GM23338 (cell line): ENCODE measurements at regions not wholly inside any gene's neighbourhood (a gene's known extent, or its start where the extent isn't known, plus 50 kb on each side); places are given as distances from the start of the nearest gene placed in this dataset.
"Not testable (repeated sequence)": the region's sequence is repeated elsewhere in the genome, so short reads cannot be mapped to it uniquely, and the experiment has no call there.

Source experiments
- ATAC-seq: fragments of 200-7000 bp; cut with Tn5 transposase; 3 replicates; pipeline ENCODE4 v1.9.1; 2020
- DNase-seq: peaks from one replicate; pipeline ENCODE4 v3.0.0-alpha.2; 2015; ENCODE audit warnings: low spot score
- H2AFZ ChIP-seq: fragments of 200-600 bp; sonication (generic); 2 replicates; pipeline ENCODE4 v1.8.0; 2016; ENCODE audit warnings: antibody characterized with exemption, mild to moderate bottlenecking, moderate library complexity
- H3F3A ChIP-seq: fragments of 200-600 bp; sonication (generic); replicated peaks from 2 replicates; pipeline ENCODE4 v1.8.0; 2017; ENCODE audit warnings: antibody characterized with exemption, mixed run types, low read depth
- H3K27ac ChIP-seq: fragments of 200-600 bp; sonication (generic); 2 replicates; pipeline ENCODE4 v1.6.1; 2016; ENCODE audit warnings: low read depth
- H3K27me3 ChIP-seq: fragments of 200-600 bp; sonication (generic); 2 replicates; pipeline ENCODE4 v1.8.0; 2016; ENCODE audit warnings: mild to moderate bottlenecking, mixed run types, moderate library complexity; ENCODE audit not compliant: insufficient read depth
- H3K36me3 ChIP-seq: fragments of 200-600 bp; sonication (generic); 2 replicates; pipeline ENCODE4 v1.8.0; 2016; ENCODE audit warnings: mild to moderate bottlenecking; ENCODE audit not compliant: insufficient read depth
- H3K4me1 ChIP-seq: fragments of 200-600 bp; sonication (generic); 2 replicates; pipeline ENCODE4 v1.8.0; 2016; ENCODE audit warnings: mild to moderate bottlenecking, moderate library complexity; ENCODE audit not compliant: insufficient read depth
- H3K4me2 ChIP-seq: fragments of 200-600 bp; sonication (generic); 2 replicates; pipeline ENCODE4 v1.7.1; 2017; ENCODE audit warnings: mixed run types
- H3K4me3 ChIP-seq: fragments of 200-600 bp; sonication (generic); 2 replicates; pipeline ENCODE4 v1.6.1; 2016; ENCODE audit warnings: mixed run types
- H3K79me2 ChIP-seq: fragments of 200-600 bp; sonication (generic); replicated peaks from 2 replicates; pipeline ENCODE4 v1.8.0; 2017; ENCODE audit warnings: mild to moderate bottlenecking; ENCODE audit not compliant: insufficient read depth
- H3K9me2 ChIP-seq: fragments of 200-600 bp; sonication (generic); 2 replicates; pipeline ENCODE4 v1.8.0; 2017; ENCODE audit not compliant: insufficient read depth
- H4K20me1 ChIP-seq: fragments of 200-600 bp; sonication (generic); replicated peaks from 2 replicates; pipeline ENCODE4 v1.8.0; 2017; ENCODE audit warnings: mild to moderate bottlenecking; ENCODE audit not compliant: insufficient read depth
- H3K27ac Mint-ChIP-seq: 2 replicates; pipeline ENCODE4 v1.8.0; 2020; ENCODE audit warnings: inconsistent platforms, mild to moderate bottlenecking, moderate library complexity, mixed read lengths
- H3K27me3 Mint-ChIP-seq: 3 replicates; pipeline ENCODE4 v1.8.0; 2022; ENCODE audit warnings: low read depth, mild to moderate bottlenecking, moderate library complexity, mixed read lengths, inconsistent platforms; ENCODE audit not compliant: insufficient read depth, poor library complexity
- H3K36me3 Mint-ChIP-seq: 3 replicates; pipeline ENCODE4 v1.8.0; 2021; ENCODE audit warnings: low read depth, mild to moderate bottlenecking, inconsistent platforms, moderate library complexity, mixed read lengths
- H3K4me1 Mint-ChIP-seq: 3 replicates; pipeline ENCODE4 v1.8.0; 2020; ENCODE audit warnings: mild to moderate bottlenecking, inconsistent platforms, mixed read lengths
- H3K4me3 Mint-ChIP-seq: 3 replicates; pipeline ENCODE4 v1.8.0; 2021; ENCODE audit warnings: moderate library complexity, mild to moderate bottlenecking, inconsistent platforms, mixed read lengths
- H3K9me3 Mint-ChIP-seq: 3 replicates; pipeline ENCODE4 v1.8.0; 2020; ENCODE audit warnings: moderate library complexity, mild to moderate bottlenecking, inconsistent platforms, mixed read lengths
- EZH2 ChIP-seq: fragments of 200-600 bp; sonication (generic); IDR thresholded peaks from one replicate; pipeline ENCODE4 v1.8.0; 2017; ENCODE audit warnings: antibody characterized with exemption, mild to moderate bottlenecking, low read depth; ENCODE audit not compliant: unreplicated experiment
- STAT1 ChIP-seq: IDR thresholded peaks from one replicate; pipeline ENCODE4 v1.6.1; 2016; ENCODE audit warnings: antibody characterized with exemption; ENCODE audit not compliant: unreplicated experiment
- TF ChIP-seq, protein P1 (sequence below): fragments of 250-450 bp; sonication (Bioruptor Pico); IDR thresholded peaks from 2 replicates; pipeline ENCODE4 v1.5.0; 2020; ENCODE audit warnings: mild to moderate bottlenecking, moderate library complexity
- TF ChIP-seq, protein P2 (sequence below), 2 experiments: fragments of 200-600 bp in 1 of 2; sonication (generic) in 1 of 2; conservative IDR thresholded peaks; 2 replicates each; pipeline versions ENCODE4 v1.5.1 to v1.6.1; 2016 to 2017; ENCODE audit warnings: antibody characterized with exemption in 2 of 2, low read depth in 2 of 2, mild to moderate bottlenecking in 2 of 2, moderate library complexity in 1 of 2
- TF ChIP-seq, protein P3 (sequence below): IDR thresholded peaks from one replicate; pipeline ENCODE4 v1.6.1; 2018; ENCODE audit warnings: antibody characterized with exemption; ENCODE audit not compliant: unreplicated experiment

DNA sequence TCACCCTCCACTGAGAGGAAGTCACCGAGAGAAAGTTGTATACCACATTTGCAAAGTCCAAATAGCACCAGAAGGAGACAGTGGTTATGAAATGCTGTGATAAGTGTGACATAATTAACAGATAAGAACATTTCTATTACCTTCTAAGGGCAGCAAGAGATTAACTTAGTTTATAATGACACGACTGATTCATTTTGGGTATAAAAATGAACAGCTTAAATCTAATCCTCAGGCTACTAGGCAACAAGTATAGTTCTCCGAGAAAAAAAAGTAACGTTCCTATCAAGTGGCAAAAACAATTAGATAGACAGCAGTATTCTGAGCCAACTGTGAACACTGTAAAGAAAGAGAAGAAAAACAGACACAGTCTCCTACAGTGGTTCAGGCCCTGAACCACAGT, 431.2 kb upstream of the GRAMD2B start (continued):
- TF ChIP-seq, protein P1, sequence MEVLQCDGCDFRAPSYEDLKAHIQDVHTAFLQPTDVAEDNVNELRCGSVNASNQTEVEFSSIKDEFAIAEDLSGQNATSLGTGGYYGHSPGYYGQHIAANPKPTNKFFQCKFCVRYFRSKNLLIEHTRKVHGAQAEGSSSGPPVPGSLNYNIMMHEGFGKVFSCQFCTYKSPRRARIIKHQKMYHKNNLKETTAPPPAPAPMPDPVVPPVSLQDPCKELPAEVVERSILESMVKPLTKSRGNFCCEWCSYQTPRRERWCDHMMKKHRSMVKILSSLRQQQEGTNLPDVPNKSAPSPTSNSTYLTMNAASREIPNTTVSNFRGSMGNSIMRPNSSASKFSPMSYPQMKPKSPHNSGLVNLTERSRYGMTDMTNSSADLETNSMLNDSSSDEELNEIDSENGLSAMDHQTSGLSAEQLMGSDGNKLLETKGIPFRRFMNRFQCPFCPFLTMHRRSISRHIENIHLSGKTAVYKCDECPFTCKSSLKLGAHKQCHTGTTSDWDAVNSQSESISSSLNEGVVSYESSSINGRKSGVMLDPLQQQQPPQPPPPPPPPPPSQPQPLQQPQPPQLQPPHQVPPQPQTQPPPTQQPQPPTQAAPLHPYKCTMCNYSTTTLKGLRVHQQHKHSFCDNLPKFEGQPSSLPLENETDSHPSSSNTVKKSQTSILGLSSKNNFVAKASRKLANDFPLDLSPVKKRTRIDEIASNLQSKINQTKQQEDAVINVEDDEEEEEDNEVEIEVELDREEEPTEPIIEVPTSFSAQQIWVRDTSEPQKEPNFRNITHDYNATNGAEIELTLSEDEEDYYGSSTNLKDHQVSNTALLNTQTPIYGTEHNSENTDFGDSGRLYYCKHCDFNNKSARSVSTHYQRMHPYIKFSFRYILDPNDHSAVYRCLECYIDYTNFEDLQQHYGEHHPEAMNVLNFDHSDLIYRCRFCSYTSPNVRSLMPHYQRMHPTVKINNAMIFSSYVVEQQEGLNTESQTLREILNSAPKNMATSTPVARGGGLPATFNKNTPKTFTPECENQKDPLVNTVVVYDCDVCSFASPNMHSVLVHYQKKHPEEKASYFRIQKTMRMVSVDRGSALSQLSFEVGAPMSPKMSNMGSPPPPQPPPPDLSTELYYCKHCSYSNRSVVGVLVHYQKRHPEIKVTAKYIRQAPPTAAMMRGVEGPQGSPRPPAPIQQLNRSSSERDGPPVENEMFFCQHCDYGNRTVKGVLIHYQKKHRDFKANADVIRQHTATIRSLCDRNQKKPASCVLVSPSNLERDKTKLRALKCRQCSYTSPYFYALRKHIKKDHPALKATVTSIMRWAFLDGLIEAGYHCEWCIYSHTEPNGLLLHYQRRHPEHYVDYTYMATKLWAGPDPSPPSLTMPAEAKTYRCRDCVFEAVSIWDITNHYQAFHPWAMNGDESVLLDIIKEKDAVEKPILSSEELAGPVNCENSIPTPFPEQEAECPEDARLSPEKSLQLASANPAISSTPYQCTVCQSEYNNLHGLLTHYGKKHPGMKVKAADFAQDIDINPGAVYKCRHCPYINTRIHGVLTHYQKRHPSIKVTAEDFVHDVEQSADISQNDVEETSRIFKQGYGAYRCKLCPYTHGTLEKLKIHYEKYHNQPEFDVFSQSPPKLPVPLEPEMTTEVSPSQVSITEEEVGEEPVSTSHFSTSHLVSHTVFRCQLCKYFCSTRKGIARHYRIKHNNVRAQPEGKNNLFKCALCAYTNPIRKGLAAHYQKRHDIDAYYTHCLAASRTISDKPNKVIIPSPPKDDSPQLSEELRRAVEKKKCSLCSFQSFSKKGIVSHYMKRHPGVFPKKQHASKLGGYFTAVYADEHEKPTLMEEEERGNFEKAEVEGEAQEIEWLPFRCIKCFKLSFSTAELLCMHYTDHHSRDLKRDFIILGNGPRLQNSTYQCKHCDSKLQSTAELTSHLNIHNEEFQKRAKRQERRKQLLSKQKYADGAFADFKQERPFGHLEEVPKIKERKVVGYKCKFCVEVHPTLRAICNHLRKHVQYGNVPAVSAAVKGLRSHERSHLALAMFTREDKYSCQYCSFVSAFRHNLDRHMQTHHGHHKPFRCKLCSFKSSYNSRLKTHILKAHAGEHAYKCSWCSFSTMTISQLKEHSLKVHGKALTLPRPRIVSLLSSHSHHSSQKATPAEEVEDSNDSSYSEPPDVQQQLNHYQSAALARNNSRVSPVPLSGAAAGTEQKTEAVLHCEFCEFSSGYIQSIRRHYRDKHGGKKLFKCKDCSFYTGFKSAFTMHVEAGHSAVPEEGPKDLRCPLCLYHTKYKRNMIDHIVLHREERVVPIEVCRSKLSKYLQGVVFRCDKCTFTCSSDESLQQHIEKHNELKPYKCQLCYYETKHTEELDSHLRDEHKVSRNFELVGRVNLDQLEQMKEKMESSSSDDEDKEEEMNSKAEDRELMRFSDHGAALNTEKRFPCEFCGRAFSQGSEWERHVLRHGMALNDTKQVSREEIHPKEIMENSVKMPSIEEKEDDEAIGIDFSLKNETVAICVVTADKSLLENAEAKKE (CRISPR knock-in tag) = no peak
- TF ChIP-seq EZH2 (no peak), STAT1 (no peak)
- TF ChIP-seq, protein P2, sequence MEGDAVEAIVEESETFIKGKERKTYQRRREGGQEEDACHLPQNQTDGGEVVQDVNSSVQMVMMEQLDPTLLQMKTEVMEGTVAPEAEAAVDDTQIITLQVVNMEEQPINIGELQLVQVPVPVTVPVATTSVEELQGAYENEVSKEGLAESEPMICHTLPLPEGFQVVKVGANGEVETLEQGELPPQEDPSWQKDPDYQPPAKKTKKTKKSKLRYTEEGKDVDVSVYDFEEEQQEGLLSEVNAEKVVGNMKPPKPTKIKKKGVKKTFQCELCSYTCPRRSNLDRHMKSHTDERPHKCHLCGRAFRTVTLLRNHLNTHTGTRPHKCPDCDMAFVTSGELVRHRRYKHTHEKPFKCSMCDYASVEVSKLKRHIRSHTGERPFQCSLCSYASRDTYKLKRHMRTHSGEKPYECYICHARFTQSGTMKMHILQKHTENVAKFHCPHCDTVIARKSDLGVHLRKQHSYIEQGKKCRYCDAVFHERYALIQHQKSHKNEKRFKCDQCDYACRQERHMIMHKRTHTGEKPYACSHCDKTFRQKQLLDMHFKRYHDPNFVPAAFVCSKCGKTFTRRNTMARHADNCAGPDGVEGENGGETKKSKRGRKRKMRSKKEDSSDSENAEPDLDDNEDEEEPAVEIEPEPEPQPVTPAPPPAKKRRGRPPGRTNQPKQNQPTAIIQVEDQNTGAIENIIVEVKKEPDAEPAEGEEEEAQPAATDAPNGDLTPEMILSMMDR (conservative IDR thresholded peaks at IDR 0.05; ENCODE audit: low read depth in 2 of 2) = no peak
- TF ChIP-seq, protein P3, sequence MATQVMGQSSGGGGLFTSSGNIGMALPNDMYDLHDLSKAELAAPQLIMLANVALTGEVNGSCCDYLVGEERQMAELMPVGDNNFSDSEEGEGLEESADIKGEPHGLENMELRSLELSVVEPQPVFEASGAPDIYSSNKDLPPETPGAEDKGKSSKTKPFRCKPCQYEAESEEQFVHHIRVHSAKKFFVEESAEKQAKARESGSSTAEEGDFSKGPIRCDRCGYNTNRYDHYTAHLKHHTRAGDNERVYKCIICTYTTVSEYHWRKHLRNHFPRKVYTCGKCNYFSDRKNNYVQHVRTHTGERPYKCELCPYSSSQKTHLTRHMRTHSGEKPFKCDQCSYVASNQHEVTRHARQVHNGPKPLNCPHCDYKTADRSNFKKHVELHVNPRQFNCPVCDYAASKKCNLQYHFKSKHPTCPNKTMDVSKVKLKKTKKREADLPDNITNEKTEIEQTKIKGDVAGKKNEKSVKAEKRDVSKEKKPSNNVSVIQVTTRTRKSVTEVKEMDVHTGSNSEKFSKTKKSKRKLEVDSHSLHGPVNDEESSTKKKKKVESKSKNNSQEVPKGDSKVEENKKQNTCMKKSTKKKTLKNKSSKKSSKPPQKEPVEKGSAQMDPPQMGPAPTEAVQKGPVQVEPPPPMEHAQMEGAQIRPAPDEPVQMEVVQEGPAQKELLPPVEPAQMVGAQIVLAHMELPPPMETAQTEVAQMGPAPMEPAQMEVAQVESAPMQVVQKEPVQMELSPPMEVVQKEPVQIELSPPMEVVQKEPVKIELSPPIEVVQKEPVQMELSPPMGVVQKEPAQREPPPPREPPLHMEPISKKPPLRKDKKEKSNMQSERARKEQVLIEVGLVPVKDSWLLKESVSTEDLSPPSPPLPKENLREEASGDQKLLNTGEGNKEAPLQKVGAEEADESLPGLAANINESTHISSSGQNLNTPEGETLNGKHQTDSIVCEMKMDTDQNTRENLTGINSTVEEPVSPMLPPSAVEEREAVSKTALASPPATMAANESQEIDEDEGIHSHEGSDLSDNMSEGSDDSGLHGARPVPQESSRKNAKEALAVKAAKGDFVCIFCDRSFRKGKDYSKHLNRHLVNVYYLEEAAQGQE = no peak

DNA sequence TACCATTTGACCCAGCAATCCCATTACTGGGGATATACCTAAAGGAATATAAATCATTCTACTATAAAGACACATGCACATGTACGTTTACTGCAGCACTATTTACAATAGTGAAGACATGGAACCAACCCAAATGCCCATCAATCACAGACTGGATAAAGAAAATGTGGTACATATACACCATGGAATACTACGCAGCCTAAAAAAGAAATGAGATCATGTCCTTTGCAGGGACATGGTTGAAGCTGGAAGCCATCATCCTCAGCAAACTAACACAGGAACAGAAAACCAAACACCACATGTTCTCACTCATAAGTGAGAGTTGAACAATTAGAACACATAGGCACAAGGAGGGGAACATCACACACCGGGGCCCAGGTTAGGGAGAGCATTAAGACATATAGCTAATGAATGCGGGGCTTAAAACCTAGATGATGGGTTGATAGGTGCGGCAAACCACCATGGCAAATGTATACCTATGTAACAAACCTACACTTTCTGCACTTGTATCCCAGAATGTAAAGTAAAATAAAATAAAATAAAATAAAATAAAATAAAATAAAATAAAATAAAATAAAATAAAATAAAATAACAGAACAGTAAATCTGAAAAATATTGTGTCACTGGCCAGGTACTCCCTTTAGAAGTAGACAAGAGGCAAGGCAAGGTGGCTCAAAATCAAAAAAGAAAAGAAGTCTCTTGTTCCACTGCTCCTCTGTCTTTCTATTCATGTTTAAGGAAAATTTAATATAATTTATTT, 423.8 kb upstream of the GRAMD2B start:
- H3K27ac Mint-ChIP-seq, H3K4me2 ChIP-seq, H3K4me3 ChIP-seq: not testable (repeated sequence)

More for the DNA sequence above, 423.8 kb upstream of the GRAMD2B start:
- not testable (repeated sequence) for H3K27me3 ChIP-seq, H2AFZ ChIP-seq, H3K4me1 Mint-ChIP-seq, DNase-seq, H3K9me2 ChIP-seq, H4K20me1 ChIP-seq, ATAC-seq, H3K36me3 ChIP-seq, H3K27me3 Mint-ChIP-seq, H3K36me3 Mint-ChIP-seq, H3K4me1 ChIP-seq, H3K9me3 Mint-ChIP-seq, H3K27ac ChIP-seq, H3F3A ChIP-seq, H3K79me2 ChIP-seq, H3K4me3 Mint-ChIP-seq
